ENCODE measurements at regions not wholly inside any gene's neighbourhood (a gene's known extent, or its start where the extent isn't known, plus 50 kb on each side); places are given as distances from the start of the nearest gene placed in this dataset.

DNA sequence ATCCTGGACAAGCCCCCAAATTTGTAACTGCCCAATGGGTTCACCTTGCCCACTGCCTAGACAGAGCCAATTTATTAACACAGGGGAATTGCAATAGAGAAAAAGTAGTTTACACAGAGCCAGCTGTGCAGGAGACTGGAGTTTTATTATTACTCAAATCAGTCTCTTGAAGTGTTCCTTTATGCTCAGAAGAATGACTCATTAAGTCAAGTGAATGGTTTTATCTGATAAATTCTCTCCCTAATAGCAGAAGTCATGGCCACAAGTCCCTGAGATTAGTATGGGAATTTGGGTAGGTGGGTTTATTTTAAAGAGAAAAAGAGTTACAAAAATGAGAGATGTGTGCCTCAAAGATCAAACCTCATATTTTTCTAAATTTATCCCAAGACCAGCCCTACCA, 122.8 kb upstream of the NUDT4 start:
- H2AFZ ChIP-seq (ENCODE audit: low read depth, low read length) = no peak overlapping the region
- H3K79me2 ChIP-seq (replicated peaks; ENCODE audit: insufficient read depth, low read length) = no peaks in the 10 kb centered on the region
- no peaks in the 10 kb centered on the region for H3K9me2 ChIP-seq (ENCODE audit: insufficient read depth, low read length)
- TF ChIP-seq EZH2 (IDR thresholded peaks at IDR 0.05; ENCODE audit: borderline replicate concordance, insufficient read depth, low read length, poor library complexity, severe bottlenecking) (no peak), MXI1 (conservative IDR thresholded peaks at IDR 0.05; ENCODE audit: poor library complexity, severe bottlenecking) (no peak)
- no peaks in the 10 kb centered on the region for H4K20me1 ChIP-seq (ENCODE audit: insufficient read depth)
- H3K27me3 ChIP-seq (ENCODE audit: insufficient read depth, low read depth, low read length) = no peaks in the 10 kb centered on the region
- no peaks in the 10 kb centered on the region for H3F3A ChIP-seq (ENCODE audit: insufficient read depth, low read length, poor library complexity, severe bottlenecking)
- H3K9ac ChIP-seq (ENCODE audit: low read length) = no peak overlapping the region
- no peak overlapping the region for H3K4me3 ChIP-seq (ENCODE audit: low read length)
- H3K27ac ChIP-seq (ENCODE audit: low read length) = no peak overlapping the region
- no peaks in the 10 kb centered on the region for H3K36me3 ChIP-seq (ENCODE audit: insufficient read depth, low read length)
- no peak overlapping the region for H3K4me2 ChIP-seq (ENCODE audit: low read length)
- H3K9me3 ChIP-seq (ENCODE audit: low read length) = peaks cover 9% of the 10 kb centered on the region

DNA sequence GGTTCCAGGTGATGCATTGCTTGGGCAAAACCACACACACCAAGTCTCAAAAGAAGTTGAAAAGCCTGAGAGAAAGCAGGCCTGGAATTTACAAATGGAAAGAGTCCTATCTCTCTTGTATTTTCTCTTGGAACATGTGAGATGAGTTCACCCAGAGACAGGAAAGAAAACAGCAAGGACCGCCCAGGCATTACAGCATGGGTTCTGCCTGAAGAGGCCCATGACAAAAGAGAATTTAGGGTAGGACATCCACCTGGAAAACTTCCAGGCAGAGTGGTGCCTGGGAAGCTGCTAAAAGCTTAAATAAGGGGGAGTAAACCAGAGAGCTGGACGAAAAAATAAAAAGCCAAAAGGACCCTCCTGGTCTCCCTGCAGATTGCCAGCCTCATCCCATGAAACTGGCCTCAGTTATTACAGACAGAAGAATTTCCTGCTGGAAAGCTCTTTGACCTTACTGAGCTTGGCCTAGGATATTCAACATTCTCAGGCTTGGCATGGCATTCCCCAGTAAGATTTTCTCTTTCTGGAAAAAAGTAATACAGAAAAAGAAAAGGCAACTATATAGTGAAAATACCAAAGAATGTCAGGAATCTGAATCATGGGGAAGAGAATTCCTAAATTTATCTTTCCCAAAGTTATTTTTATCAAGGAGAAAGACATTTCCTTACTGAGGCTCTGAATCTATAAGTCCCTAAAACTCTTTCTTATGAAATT, 121.3 kb upstream of the NUDT4 start:
- H3K36me3 ChIP-seq (ENCODE audit: insufficient read depth, low read length) = no peaks in the 10 kb centered on the region
- no peaks in the 10 kb centered on the region for H3K27me3 ChIP-seq (ENCODE audit: insufficient read depth, low read depth, low read length)
- no peak overlapping the region for H3K4me3 ChIP-seq (ENCODE audit: low read length)
- H4K20me1 ChIP-seq (ENCODE audit: insufficient read depth) = no peaks in the 10 kb centered on the region
- H3K4me2 ChIP-seq (ENCODE audit: low read length) = no peak overlapping the region
- H3F3A ChIP-seq (ENCODE audit: insufficient read depth, low read length, poor library complexity, severe bottlenecking) = no peaks in the 10 kb centered on the region
- no peaks in the 10 kb centered on the region for H3K9me2 ChIP-seq (ENCODE audit: insufficient read depth, low read length)
- peaks cover 9% of the 10 kb centered on the region for H3K9me3 ChIP-seq (ENCODE audit: low read length)
- no peak overlapping the region for H3K9ac ChIP-seq (ENCODE audit: low read length)
- H2AFZ ChIP-seq (ENCODE audit: low read depth, low read length) = no peak overlapping the region
- H3K79me2 ChIP-seq (replicated peaks; ENCODE audit: insufficient read depth, low read length) = no peaks in the 10 kb centered on the region
- H3K27ac ChIP-seq (ENCODE audit: low read length) = no peak overlapping the region
- TF ChIP-seq SMC3 (conservative IDR thresholded peaks at IDR 0.05; ENCODE audit: poor library complexity) = no peak
- TF ChIP-seq RAD21 (conservative IDR thresholded peaks at IDR 0.05) = no peak
- TF ChIP-seq EZH2 (IDR thresholded peaks at IDR 0.05; ENCODE audit: borderline replicate concordance, insufficient read depth, low read length, poor library complexity, severe bottlenecking) = no peak

DNA sequence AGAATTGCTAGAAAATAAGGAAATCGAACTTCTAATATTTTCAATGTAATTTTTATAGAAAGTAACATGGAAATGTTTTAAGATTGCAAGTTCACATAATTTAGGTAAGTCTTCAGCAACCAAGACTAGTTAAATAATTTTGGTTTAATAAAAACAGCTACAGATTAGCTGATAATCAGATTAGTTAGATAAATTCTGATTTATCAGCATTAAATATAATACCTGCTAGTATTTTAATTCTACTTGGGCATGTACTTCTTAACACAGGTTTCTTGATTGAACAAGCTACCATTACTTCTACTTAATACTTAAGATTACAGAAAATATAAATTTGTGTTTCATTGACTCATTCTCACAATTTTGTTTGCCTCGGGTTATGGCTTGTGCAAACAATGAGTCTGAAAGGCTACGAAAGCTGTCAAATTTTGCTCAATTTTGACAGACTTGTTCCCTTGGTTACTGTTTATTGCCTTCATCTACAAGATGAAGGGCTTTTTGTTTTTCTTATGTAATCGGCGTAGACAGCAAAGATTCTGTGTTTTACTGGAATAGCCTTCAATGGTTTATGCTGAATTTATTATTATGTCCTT, 116.1 kb upstream of the NUDT4 start:
- H2AFZ ChIP-seq (ENCODE audit: low read depth, low read length) = no peak overlapping the region
- no peaks in the 10 kb centered on the region for H3K9me2 ChIP-seq (ENCODE audit: insufficient read depth, low read length)
- no peaks in the 10 kb centered on the region for H3K79me2 ChIP-seq (replicated peaks; ENCODE audit: insufficient read depth, low read length)
- no peaks in the 10 kb centered on the region for H3F3A ChIP-seq (ENCODE audit: insufficient read depth, low read length, poor library complexity, severe bottlenecking)
- no peak overlapping the region for H3K4me3 ChIP-seq (ENCODE audit: low read length)
- no peaks in the 10 kb centered on the region for H3K36me3 ChIP-seq (ENCODE audit: insufficient read depth, low read length)
- H3K4me2 ChIP-seq (ENCODE audit: low read length) = no peak overlapping the region
- H4K20me1 ChIP-seq (ENCODE audit: insufficient read depth) = no peaks in the 10 kb centered on the region
- H3K27me3 ChIP-seq (ENCODE audit: insufficient read depth, low read depth, low read length) = no peaks in the 10 kb centered on the region
- TF ChIP-seq EZH2 (IDR thresholded peaks at IDR 0.05; ENCODE audit: borderline replicate concordance, insufficient read depth, low read length, poor library complexity, severe bottlenecking) (no peak), SMC3 (conservative IDR thresholded peaks at IDR 0.05; ENCODE audit: poor library complexity) (no peak), RAD21 (conservative IDR thresholded peaks at IDR 0.05) (no peak), EP300 (conservative IDR thresholded peaks at IDR 0.05; ENCODE audit: poor library complexity, severe bottlenecking) (no peak), TAF1 (IDR thresholded peaks at IDR 0.05; ENCODE audit: low read depth) (no peak), MXI1 (conservative IDR thresholded peaks at IDR 0.05; ENCODE audit: poor library complexity, severe bottlenecking) (no peak), POLR2AphosphoS5 (IDR thresholded peaks at IDR 0.05) (no peak)
- TF ChIP-seq, protein P1, sequence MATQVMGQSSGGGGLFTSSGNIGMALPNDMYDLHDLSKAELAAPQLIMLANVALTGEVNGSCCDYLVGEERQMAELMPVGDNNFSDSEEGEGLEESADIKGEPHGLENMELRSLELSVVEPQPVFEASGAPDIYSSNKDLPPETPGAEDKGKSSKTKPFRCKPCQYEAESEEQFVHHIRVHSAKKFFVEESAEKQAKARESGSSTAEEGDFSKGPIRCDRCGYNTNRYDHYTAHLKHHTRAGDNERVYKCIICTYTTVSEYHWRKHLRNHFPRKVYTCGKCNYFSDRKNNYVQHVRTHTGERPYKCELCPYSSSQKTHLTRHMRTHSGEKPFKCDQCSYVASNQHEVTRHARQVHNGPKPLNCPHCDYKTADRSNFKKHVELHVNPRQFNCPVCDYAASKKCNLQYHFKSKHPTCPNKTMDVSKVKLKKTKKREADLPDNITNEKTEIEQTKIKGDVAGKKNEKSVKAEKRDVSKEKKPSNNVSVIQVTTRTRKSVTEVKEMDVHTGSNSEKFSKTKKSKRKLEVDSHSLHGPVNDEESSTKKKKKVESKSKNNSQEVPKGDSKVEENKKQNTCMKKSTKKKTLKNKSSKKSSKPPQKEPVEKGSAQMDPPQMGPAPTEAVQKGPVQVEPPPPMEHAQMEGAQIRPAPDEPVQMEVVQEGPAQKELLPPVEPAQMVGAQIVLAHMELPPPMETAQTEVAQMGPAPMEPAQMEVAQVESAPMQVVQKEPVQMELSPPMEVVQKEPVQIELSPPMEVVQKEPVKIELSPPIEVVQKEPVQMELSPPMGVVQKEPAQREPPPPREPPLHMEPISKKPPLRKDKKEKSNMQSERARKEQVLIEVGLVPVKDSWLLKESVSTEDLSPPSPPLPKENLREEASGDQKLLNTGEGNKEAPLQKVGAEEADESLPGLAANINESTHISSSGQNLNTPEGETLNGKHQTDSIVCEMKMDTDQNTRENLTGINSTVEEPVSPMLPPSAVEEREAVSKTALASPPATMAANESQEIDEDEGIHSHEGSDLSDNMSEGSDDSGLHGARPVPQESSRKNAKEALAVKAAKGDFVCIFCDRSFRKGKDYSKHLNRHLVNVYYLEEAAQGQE (IDR thresholded peaks at IDR 0.05; ENCODE audit: borderline replicate concordance) = no peak
- TF ChIP-seq, protein P2, sequence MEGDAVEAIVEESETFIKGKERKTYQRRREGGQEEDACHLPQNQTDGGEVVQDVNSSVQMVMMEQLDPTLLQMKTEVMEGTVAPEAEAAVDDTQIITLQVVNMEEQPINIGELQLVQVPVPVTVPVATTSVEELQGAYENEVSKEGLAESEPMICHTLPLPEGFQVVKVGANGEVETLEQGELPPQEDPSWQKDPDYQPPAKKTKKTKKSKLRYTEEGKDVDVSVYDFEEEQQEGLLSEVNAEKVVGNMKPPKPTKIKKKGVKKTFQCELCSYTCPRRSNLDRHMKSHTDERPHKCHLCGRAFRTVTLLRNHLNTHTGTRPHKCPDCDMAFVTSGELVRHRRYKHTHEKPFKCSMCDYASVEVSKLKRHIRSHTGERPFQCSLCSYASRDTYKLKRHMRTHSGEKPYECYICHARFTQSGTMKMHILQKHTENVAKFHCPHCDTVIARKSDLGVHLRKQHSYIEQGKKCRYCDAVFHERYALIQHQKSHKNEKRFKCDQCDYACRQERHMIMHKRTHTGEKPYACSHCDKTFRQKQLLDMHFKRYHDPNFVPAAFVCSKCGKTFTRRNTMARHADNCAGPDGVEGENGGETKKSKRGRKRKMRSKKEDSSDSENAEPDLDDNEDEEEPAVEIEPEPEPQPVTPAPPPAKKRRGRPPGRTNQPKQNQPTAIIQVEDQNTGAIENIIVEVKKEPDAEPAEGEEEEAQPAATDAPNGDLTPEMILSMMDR (IDR thresholded peaks at IDR 0.05; ENCODE audit: poor library complexity, severe bottlenecking) = no peak
- no peaks in the 10 kb centered on the region for H3K9me3 ChIP-seq (ENCODE audit: low read length)
- H3K27ac ChIP-seq (ENCODE audit: low read length) = no peak overlapping the region
- H3K9ac ChIP-seq (ENCODE audit: low read length) = no peak overlapping the region

Measured in neural cell (in vitro differentiated cells).